IMR-90 (cell line): ENCODE measurements at regions not wholly inside any gene's neighbourhood (a gene's known extent, or its start where the extent isn't known, plus 50 kb on each side); places are given as distances from the start of the nearest gene placed in this dataset.

Experiments used
- ATAC-seq: fragments of 200-7000 bp; cut with Tn5 transposase; 2 replicates; pipeline ENCODE4 v1.9.1; 2020; ENCODE audit warnings: low read depth, mild to moderate bottlenecking, moderate library complexity
- BruUV-seq: library from RNA; stranded (reverse); fragments of 400-500 nt; replicated peaks from 2 replicates; lab custom pipeline; 2021; lab: Mats Ljungman, UMichigan
- CTCF ChIA-PET: fragments of 300-600 bp; formaldehyde crosslinking; extraction: SDS; loops from one replicate; lab custom pipeline; 2021; ENCODE audit warnings: antibody characterized with exemption; lab: Yijun Ruan, JAX
- POLR2A ChIA-PET: fragments of 300-600 bp; sonication (Branson Sonifier 250); formaldehyde crosslinking; loops from one replicate; lab custom pipeline; 2022; ENCODE audit warnings: antibody characterized with exemption; ENCODE audit not compliant: unreplicated experiment; lab: Charles Lee
- DNase-seq: peaks from one replicate; pipeline ENCODE4 v3.0.0; 2013
- H2AFZ ChIP-seq: replicated peaks from 2 replicates; pipeline ENCODE3; 2013; ENCODE audit warnings: low read length, mild to moderate bottlenecking; ENCODE audit not compliant: poor library complexity
- H2AK5ac ChIP-seq: 2 replicates; pipeline ENCODE4 v1.6.1; 2013; ENCODE audit warnings: low read depth, low read length, inconsistent platforms
- H2AK9ac ChIP-seq: replicated peaks from 2 replicates; pipeline ENCODE3; 2013; ENCODE audit warnings: mild to moderate bottlenecking, low read depth, low read length, moderate library complexity; ENCODE audit not compliant: poor library complexity
- H2BK120ac ChIP-seq: 2 replicates; pipeline ENCODE4 v1.6.1; 2013; ENCODE audit warnings: low read depth, low read length, inconsistent platforms
- H2BK15ac ChIP-seq: 3 replicates; pipeline ENCODE4 v1.6.1; 2013; ENCODE audit warnings: low read depth, low read length, inconsistent platforms
- H2BK20ac ChIP-seq: 2 replicates; pipeline ENCODE4 v1.6.1; 2013; ENCODE audit warnings: low read depth, mild to moderate bottlenecking, inconsistent platforms, low read length, moderate library complexity
- H2BK5ac ChIP-seq: 2 replicates; pipeline ENCODE4 v1.6.1; 2013; ENCODE audit warnings: mild to moderate bottlenecking, low read depth, low read length, inconsistent platforms; ENCODE audit not compliant: poor library complexity, severe bottlenecking
- H3K14ac ChIP-seq: replicated peaks from 2 replicates; pipeline ENCODE4 v1.6.1; 2013; ENCODE audit warnings: low read depth, low read length, inconsistent platforms
- H3K18ac ChIP-seq: 2 replicates; pipeline ENCODE4 v1.6.1; 2013; ENCODE audit warnings: low read depth, low read length, control low read depth
- H3K23ac ChIP-seq: 2 replicates; pipeline ENCODE4 v1.6.1; 2013; ENCODE audit warnings: low read depth, low read length, inconsistent platforms
- H3K27ac ChIP-seq: 2 replicates; pipeline ENCODE4 v1.5.1; 2013; ENCODE audit warnings: mild to moderate bottlenecking, control low read depth, low read length; ENCODE audit not compliant: insufficient read depth
- H3K27me3 ChIP-seq: 2 replicates; pipeline ENCODE4 v1.6.1; 2013; ENCODE audit warnings: low read length; ENCODE audit not compliant: control insufficient read depth, insufficient read depth
- H3K36me3 ChIP-seq: 2 replicates; pipeline ENCODE4 v1.6.1; 2013; ENCODE audit warnings: low read length, mixed read lengths; ENCODE audit not compliant: control insufficient read depth, insufficient read depth
- H3K4ac ChIP-seq: 2 replicates; pipeline ENCODE4 v1.6.1; 2013; ENCODE audit warnings: low read depth, low read length, inconsistent platforms
- H3K4me1 ChIP-seq: 2 replicates; pipeline ENCODE4 v1.6.1; 2013; ENCODE audit warnings: low read length, mixed read lengths; ENCODE audit not compliant: control insufficient read depth, insufficient read depth
- H3K4me2 ChIP-seq: 2 replicates; pipeline ENCODE4 v1.6.1; 2013; ENCODE audit warnings: low read depth, mild to moderate bottlenecking, control low read depth, low read length, moderate library complexity
- H3K4me3 ChIP-seq: 2 replicates; pipeline ENCODE4 v1.5.1; 2013; ENCODE audit warnings: low read depth, mild to moderate bottlenecking, control low read depth, low read length, moderate library complexity; ENCODE audit not compliant: insufficient read depth
- H3K56ac ChIP-seq: 2 replicates; pipeline ENCODE4 v1.6.1; 2013; ENCODE audit warnings: low read length, inconsistent platforms; ENCODE audit not compliant: insufficient read depth; ENCODE audit errors: extremely low read depth
- H3K79me1 ChIP-seq, 2 experiments: 2 replicates each; pipeline ENCODE4 v1.6.1; 2013; ENCODE audit warnings: low read length in 2 of 2, inconsistent platforms in 1 of 2, low read depth in 1 of 2
- H3K9ac ChIP-seq: 2 replicates; pipeline ENCODE4 v1.6.1; 2013; ENCODE audit warnings: low read depth, low read length, control low read depth
- H3K9me1 ChIP-seq: 2 replicates; pipeline ENCODE4 v1.6.1; 2013; ENCODE audit warnings: low read length, inconsistent platforms; ENCODE audit not compliant: insufficient read depth
- H3K9me3 ChIP-seq: 2 replicates; pipeline ENCODE4 v1.6.1; 2013; ENCODE audit warnings: low read length; ENCODE audit not compliant: control insufficient read depth, insufficient read depth
- H4K20me1 ChIP-seq: 2 replicates; pipeline ENCODE4 v1.6.1; 2013; ENCODE audit warnings: low read length, inconsistent platforms; ENCODE audit not compliant: insufficient read depth
- H4K5ac ChIP-seq: 2 replicates; pipeline ENCODE4 v1.6.1; 2013; ENCODE audit warnings: mild to moderate bottlenecking, low read depth, low read length, control low read depth
- H4K8ac ChIP-seq, 2 experiments: 2 replicates each; pipeline ENCODE4 v1.6.1; 2013; ENCODE audit warnings: low read depth in 2 of 2, low read length in 2 of 2, control low read depth in 1 of 2, inconsistent platforms in 1 of 2
- H4K91ac ChIP-seq: 2 replicates; pipeline ENCODE4 v1.6.1; 2013; ENCODE audit warnings: low read depth, low read length, inconsistent platforms; ENCODE audit not compliant: insufficient read depth
- BHLHE40 ChIP-seq: fragments of 150-350 bp; IDR thresholded peaks from 2 replicates; pipeline ENCODE4 v1.6.1; 2016; ENCODE audit warnings: mild to moderate bottlenecking, low read depth, low read length
- CEBPB ChIP-seq: IDR thresholded peaks from 2 replicates; pipeline ENCODE4 v1.6.1; 2012; ENCODE audit warnings: low read depth, low read length, improper control_type of control experiment
- CHD1 ChIP-seq: IDR thresholded peaks from 2 replicates; pipeline ENCODE4 v1.6.1; 2012; ENCODE audit warnings: low read depth, low read length, improper control_type of control experiment
- ELK1 ChIP-seq: fragments of 150-350 bp; IDR thresholded peaks from 2 replicates; pipeline ENCODE4 v1.6.1; 2016; ENCODE audit warnings: low read depth, mild to moderate bottlenecking, low read length, moderate library complexity, borderline replicate concordance
- FOS ChIP-seq: fragments of 150-350 bp; IDR thresholded peaks from 2 replicates; pipeline ENCODE4 v1.6.1; 2016; ENCODE audit warnings: low read depth, low read length
- MAFK ChIP-seq: IDR thresholded peaks from 2 replicates; pipeline ENCODE4 v1.6.1; 2012; ENCODE audit warnings: low read depth, low read length, improper control_type of control experiment
- MAZ ChIP-seq: IDR thresholded peaks from 2 replicates; pipeline ENCODE4 v1.6.1; 2012; ENCODE audit warnings: low read depth, mild to moderate bottlenecking, low read length, improper control_type of control experiment, moderate library complexity, borderline replicate concordance
- MXI1 ChIP-seq: IDR thresholded peaks from 2 replicates; pipeline ENCODE4 v1.6.1; 2012; ENCODE audit warnings: low read depth, mild to moderate bottlenecking, low read length, moderate library complexity, borderline replicate concordance
- NFE2L2 ChIP-seq: fragments of 150-350 bp; IDR thresholded peaks from 2 replicates; pipeline ENCODE4 v1.6.1; 2016; ENCODE audit warnings: low read depth, mild to moderate bottlenecking, low read length
- POLR2A ChIP-seq: IDR thresholded peaks from 2 replicates; pipeline ENCODE4 v1.6.1; 2012; ENCODE audit warnings: mild to moderate bottlenecking, low read depth, low read length
- RAD21 ChIP-seq: IDR thresholded peaks from 2 replicates; pipeline ENCODE4 v1.6.1; 2012; ENCODE audit warnings: low read length, improper control_type of control experiment
- RCOR1 ChIP-seq: IDR thresholded peaks from 2 replicates; pipeline ENCODE4 v1.6.1; 2012; ENCODE audit warnings: mild to moderate bottlenecking, low read length, improper control_type of control experiment; ENCODE audit not compliant: insufficient replicate concordance
- RFX5 ChIP-seq: IDR thresholded peaks from 2 replicates; pipeline ENCODE4 v1.8.0; 2012; ENCODE audit warnings: low read depth, mild to moderate bottlenecking, low read length, moderate library complexity
- SMC3 ChIP-seq: fragments of 150-350 bp; IDR thresholded peaks from 2 replicates; pipeline ENCODE4 v1.6.1; 2016; ENCODE audit warnings: low read depth, mild to moderate bottlenecking, antibody characterized with exemption, low read length, moderate library complexity
- USF2 ChIP-seq: fragments of 150-350 bp; IDR thresholded peaks from 2 replicates; pipeline ENCODE4 v1.6.1; 2017; ENCODE audit warnings: mild to moderate bottlenecking, antibody characterized with exemption, low read length, low read depth
- dilution Hi-C: fragments of 300-500 bp; cut with HindIII; formaldehyde crosslinking; loops from one replicate; pipeline ENCODE4 v1.14.3; 2018; ENCODE audit warnings: low sequenced_read_pairs; ENCODE audit not compliant: unreplicated experiment
- in situ Hi-C: fragments of 300-500 bp; cut with MboI; formaldehyde crosslinking; loops from 3 replicates; pipeline ENCODE4 v1.14.3; 2019; ENCODE audit warnings: low sequenced_read_pairs, inconsistent platforms, mixed read lengths
- intact Hi-C: fragments of 100-400 bp; cut with micrococcal nuclease; formaldehyde crosslinking; loops from 2 replicates; pipeline ENCODE4 v1.10.0; 2022

DNA sequence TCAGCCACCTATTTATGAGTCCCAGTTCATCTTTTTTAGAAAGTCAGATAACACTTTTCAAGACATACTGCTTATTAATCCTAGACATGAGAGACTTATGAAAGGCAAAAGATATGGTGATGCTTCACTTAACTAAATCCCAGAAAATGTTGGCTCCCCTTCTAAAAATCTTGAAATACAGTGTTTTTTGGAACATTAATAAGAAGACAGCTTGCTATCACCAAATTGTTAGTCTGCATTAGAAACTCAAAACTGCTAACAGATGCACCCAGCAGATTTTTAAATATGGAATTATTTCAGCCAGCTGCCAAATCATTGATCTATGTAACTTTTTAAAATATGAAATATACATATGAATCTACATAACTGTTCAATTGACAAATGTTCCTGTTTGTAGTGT lies 108.6 kb upstream of the TIAM2 start:
- TF ChIP-seq ELK1 (no peak), RAD21 (no peak), FOS (no peak), CEBPB (no peak), SMC3 (no peak), RFX5 (no peak), MAZ (no peak), NFE2L2 (no peak), USF2 (no peak), CHD1 (no peak), POLR2A (no peak), MXI1 (no peak), MAFK (no peak), BHLHE40 (no peak), RCOR1 (no peak)
- no peak overlapping the region for H3K9ac ChIP-seq
- H3K9me3 ChIP-seq, result no peaks in the 10 kb centered on the region; the same call in 1 of the 2 replicates
- H3K27ac ChIP-seq, result no peak overlapping the region
- ATAC-seq, result no peak
- H4K20me1 ChIP-seq, result 0 out of 2 replicates have a peak, but pooled peaks cover 3% of the 10 kb centered on the region
- no peak overlapping the region for H2BK20ac ChIP-seq
- H3K9me1 ChIP-seq, result 0 out of 2 replicates have a peak, but pooled peaks cover 3% of the 10 kb centered on the region
- no peak overlapping the region for H4K91ac ChIP-seq
- no peaks in the 10 kb centered on the region for H3K36me3 ChIP-seq
- no peak overlapping the region for H3K4me2 ChIP-seq
- H2AFZ ChIP-seq, result no peak overlapping the region
- no peak overlapping the region for H3K4ac ChIP-seq
- no peak overlapping the region for H4K5ac ChIP-seq
- no peak overlapping the region for H4K8ac ChIP-seq
- no peak overlapping the region for H2BK120ac ChIP-seq
- H3K4me1 ChIP-seq, result no peaks in the 10 kb centered on the region; the same call in 1 of the 2 replicates
- no peak overlapping the region for H3K14ac ChIP-seq
- no peak overlapping the region for H3K23ac ChIP-seq
- no peak overlapping the region for H3K18ac ChIP-seq
- peaks cover 26 to 42% of the 10 kb centered on the region in 2 experiments; a peak in 3 of 4 replicates for H3K79me1 ChIP-seq
- no peaks in the 10 kb centered on the region for H3K27me3 ChIP-seq
- no peak overlapping the region for H2AK9ac ChIP-seq
- H3K4me3 ChIP-seq, result no peak overlapping the region
- H2BK5ac ChIP-seq, result no peak overlapping the region
- ChIA-PET POLR2A (no interaction called here), CTCF (no interaction called here)
- no peak overlapping the region for H2AK5ac ChIP-seq
- no peak overlapping the region for H3K56ac ChIP-seq
- in situ Hi-C loops (no loop called here), dilution Hi-C loops (no loop called here), intact Hi-C loops (no loop called here)
- no peak for DNase-seq
- H2BK15ac ChIP-seq, result no peak overlapping the region
- BruUV-seq, result no TSS peak
